ENCODE measurements at regions not wholly inside any gene's neighbourhood (a gene's known extent, or its start where the extent isn't known, plus 50 kb on each side); places are given as distances from the start of the nearest gene placed in this dataset.

- TF ChIP-seq POLR2A (IDR thresholded peaks at IDR 0.05) (no peak), CTCF (IDR thresholded peaks at IDR 0.05) (no peak)
Observed at GRCh38 chr1:34587761-34588160, 167.1 kb upstream of the GJB5 start.

Measured in lower leg skin (tissue), 3 donors.